Retina (tissue), 1 donor: ENCODE measurements at regions not wholly inside any gene's neighbourhood (a gene's known extent, or its start where the extent isn't known, plus 50 kb on each side); places are given as distances from the start of the nearest gene placed in this dataset.

ENCODE experiments used
- DNase-seq: peaks from one replicate; pipeline ENCODE4 v3.0.0-alpha.2; 2016

- DNase-seq = no peak
These were observed 223.8 kb upstream of the BOD1L1 start for GRCh38 chr4:13851085-13851940.

DNA sequence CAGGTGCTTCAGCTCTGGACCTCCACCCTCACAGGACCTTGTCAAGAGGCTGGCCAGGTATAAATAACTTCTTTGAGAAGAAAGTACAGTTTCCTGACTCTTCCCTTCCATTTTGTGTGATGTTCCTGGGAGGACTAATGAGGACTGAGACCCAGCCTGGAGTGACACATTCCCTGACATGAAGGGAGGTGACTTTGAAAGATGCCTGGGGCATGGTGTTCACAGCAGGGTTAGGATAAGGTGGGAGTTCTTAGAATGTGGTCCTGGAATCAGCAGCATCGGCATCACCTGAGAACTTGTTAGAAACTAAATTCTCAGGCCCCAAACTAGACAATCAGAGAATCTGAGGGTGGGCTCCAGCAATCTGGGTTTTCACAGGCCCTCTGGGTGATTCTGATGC lies 224.9 kb upstream of the BOD1L1 start:
- no peak for DNase-seq

GRCh38 chr4:13856387-13856786 lies 228.9 kb upstream of the BOD1L1 start:
- no peak for DNase-seq

DNA sequence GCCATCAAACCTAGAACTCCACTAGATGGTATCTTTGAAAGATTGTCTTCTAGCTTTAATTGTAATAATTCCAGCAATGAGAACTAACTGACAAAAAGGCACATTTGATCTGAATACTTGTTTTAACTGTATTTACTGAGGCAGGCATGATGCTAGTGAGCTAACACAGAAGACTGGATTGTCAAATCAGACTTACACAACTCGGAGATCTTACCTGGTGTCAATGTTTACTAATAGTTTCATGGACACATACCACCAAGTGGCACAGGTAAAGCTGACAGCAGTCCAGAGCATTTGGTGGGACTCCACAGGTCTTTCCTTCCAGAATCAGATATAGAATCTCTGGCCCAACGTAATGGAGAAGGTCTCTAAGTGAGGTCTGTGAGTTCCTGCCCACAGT lies 229.9 kb upstream of the BOD1L1 start:
- DNase-seq = no peak

GRCh38 chr4:13857800-13858199 lies 230.3 kb upstream of the BOD1L1 start:
- no peak for DNase-seq

DNA sequence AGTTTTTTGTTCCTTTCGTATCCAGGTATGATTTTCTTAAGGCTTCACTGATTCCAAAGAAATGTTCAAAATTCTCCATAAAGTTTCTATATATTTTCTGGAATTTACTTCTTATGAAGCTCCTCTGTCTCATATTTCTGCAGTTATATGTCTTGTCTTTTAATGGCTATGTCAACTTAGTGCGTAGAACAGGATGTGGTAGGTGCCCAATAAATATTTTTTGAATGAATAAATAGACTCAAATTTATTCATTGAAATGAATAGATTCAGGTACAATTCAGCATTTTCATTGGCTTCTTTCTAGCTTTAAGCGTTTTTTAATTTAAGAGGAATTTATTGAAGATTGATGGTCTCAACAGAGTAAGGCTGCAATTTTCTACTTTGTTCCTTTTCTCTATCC lies 231.9 kb upstream of the BOD1L1 start:
- DNase-seq = no peak

DNA sequence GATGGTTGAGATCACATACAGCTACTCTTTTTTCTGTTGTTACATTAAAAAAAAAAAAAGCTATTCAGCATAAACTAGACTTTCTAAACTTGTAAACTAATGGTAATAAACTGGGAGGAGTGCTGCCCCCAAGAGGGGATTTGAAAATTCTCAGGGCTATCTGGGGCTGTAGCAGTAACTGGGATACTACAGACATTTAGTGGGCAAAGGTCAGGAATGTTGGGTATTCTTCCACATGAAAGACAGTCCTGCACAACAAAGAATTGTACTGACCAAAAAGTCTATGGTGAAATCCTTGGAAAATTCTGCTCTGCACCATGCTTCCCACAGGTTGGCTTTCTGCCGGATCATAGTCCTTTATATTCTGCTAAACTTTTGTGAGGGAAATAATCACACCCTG lies 232.6 kb upstream of the BOD1L1 start:
- DNase-seq = no peak

DNA sequence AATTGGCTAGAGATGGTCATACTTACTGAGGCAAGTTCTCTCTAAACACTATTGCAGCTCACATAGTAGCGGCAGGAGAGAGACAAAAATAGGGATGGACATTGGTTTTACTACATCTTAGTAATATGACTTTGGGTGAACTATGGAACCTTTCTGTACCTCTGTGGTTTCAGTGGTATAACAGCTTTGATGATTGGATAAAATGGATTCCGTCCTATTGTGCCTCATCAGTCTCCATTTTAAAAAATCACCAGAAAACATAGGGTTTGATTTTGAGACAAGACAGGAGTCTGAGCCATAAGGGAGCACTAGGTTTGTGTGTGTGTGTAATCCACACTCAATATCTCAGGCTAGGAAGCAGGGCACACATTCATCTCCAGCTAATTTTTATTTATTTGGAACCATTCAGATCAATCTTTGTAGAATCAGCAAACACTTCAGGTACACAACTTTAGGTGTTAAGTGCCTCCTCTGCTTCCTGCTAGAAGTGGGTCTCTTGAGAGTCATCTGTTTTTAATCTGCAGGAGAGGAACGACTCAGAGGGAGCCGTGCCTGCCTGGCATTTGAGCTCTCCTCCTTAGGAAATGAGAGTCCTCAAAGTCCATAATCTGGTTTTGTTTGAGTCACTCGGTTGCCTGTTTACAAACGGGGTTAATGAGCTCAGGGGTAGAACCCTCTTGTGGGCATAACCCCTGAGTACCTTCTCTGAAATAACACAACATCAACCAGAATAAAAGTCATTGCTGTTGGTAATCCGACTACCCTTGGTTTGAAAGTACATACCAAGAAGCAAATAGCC lies 238.5 kb upstream of the BOD1L1 start:
- DNase-seq = no peak

- no peak for DNase-seq
These were observed 239.4 kb upstream of the BOD1L1 start for GRCh38 chr4:13866881-13867280.

DNA sequence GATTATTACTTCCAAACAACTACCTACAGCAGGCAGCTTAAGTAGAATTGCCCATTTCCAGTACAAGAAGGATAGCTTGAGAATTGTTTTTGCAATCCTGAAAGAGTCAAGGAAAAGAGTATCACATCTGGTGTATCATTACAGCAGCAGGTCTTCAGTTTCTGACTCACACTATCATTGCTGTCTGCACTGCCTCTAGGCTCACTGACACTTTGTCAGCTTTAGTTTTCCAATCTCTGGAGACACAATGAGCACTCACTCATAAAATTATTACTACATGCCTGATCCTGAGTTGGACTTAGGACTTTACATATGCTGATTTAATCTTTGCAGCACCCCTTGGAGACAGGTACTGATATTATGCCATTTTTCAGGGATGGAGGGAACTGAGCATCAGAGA lies 244.6 kb upstream of the BOD1L1 start:
- DNase-seq = no peak

DNA sequence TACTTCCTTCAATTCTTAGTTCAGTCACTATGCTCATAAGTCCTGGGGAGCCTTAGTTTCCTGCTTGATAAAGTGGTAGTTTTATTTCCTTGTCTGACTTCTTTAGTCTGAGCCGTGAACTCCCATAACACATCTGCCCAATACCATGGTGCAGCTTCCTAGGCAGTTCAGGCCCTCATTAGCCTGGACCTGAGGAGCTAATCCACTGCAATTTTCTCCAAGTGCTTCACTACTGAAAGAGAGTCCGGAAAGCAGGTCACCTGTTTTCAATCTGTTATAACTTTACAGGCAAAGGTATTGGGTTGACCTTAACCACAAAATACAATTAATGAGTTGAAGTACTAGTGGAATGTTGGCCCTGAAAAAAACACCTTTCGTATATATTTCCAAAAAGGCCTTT lies 245.4 kb upstream of the BOD1L1 start:
- no peak for DNase-seq

DNA sequence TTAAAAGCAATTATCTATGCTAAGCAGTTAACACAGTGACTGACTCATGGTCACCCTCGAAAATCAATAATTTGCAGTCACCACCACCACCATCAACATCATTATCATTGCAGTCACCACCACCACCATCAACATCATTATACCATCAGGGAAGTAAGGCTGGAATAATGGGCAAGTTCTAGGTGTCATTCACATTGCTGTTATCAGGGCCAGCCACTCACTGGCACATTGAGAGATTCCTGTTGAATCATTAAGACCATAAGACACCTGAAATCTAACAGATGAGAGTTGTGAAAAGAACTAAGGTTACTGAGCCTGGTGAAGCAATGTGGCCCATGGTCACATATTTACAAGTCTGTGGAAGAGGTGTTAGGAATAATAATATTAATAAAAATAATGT lies 247.7 kb upstream of the BOD1L1 start:
- no peak for DNase-seq

DNA sequence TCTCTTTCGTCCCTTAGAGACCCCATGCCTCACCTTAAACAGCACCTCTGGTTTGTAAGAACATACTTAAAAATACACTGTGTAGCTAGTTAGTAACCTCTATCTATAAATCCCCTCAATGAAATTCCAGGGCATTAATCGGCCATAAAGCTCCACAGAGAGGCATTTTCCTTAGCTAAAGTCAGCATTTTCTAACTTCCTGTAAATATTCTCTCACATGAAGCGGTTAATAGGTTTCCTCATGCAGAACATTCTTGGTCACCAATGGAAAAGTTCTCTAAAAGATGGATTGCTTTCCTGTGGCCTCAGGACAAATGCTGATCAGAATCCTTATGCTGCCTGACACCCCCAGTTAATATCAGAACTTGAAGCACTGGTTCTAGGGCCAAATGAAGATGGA lies 248.6 kb upstream of the BOD1L1 start:
- no peak for DNase-seq

GRCh38 chr4:13876940-13877339 lies 249.4 kb upstream of the BOD1L1 start:
- DNase-seq = no peak

- no peak for DNase-seq
These were observed 250.1 kb upstream of the BOD1L1 start for GRCh38 chr4:13877626-13878025.

GRCh38 chr4:13881892-13882291 lies 254.4 kb upstream of the BOD1L1 start:
- no peak for DNase-seq

DNA sequence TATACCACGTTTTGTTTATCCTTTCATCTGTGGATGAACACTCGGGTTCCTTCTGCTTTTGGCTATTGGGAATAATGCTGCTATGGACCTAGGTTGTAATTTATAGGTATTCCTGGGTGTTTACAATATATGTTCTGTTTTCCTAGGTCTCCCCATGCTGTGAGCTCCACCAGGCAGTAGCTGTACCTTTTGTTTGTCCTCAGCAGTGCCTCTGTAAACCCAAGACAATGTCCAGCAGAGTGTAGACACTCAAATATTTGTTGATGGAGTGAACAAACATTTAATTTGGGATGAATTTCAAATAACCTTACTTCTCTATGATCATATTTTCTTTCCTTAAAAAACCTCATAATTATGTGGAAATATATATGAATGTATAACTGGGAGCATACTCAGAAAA lies 259.5 kb upstream of the BOD1L1 start:
- DNase-seq = no peak

- DNase-seq = no peak
These were observed 260.6 kb upstream of the BOD1L1 start for GRCh38 chr4:13888112-13888511.

DNA sequence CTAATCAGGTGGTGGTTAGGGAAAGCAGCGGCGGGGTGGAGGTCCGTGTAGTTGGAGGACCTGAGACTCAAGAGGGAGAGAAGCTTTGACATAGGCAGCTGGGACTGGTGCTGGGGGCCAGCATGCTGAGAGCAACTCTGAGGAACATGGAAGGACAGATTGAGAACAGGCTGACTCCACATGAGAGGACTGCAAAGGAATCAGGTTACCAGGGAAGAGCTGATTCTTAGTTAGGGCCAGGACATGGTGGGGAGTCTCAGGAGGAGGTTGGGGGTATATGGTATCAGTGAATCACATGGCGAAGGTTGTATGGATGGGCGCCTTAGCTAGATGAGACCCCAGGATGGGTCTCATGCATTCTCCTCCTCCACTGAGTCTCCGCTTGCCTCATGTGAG lies 264.0 kb upstream of the BOD1L1 start:
- no peak for DNase-seq

DNA sequence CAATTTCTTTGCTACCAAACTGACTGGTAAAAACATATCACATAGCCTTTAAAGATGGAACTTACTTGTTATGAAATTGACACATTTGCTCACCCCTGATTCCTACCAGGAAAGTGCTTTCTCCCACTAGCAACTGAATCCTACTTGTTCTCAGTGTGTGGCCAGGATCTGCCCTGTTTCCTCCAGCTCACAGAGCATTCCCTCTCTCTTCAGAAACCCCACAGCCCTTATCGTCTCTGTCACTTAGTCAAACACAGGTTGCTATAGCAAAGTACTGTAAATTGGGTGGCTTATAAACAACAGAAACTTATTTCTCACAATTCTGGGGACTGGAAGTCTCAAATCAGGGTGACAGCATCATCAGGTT lies 265.2 kb upstream of the BOD1L1 start:
- DNase-seq = no peak

DNA sequence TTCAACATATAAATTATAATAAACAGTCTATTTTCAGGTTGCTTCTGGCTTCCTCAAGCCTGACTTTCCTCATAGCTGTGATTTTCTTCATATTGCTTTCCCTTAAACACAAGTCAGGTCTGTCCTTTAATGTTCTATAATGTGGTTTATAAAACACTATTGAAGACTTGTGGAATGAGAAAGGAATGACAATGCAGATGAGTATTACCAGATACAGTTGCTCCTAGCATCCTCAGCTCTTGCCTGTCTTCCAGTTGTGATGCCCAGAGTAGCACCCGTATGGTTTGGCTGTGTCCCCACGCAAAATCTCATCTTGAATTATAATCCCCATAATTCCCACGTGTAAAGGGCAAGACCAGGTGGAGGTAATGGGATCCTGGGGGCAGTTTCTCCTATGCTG lies 265.7 kb upstream of the BOD1L1 start:
- no peak for DNase-seq

- DNase-seq = no peak
These were observed 266.5 kb upstream of the BOD1L1 start for GRCh38 chr4:13893987-13894386.

- DNase-seq = no peak
These were observed 273.3 kb upstream of the BOD1L1 start for GRCh38 chr4:13900780-13901179.

DNA sequence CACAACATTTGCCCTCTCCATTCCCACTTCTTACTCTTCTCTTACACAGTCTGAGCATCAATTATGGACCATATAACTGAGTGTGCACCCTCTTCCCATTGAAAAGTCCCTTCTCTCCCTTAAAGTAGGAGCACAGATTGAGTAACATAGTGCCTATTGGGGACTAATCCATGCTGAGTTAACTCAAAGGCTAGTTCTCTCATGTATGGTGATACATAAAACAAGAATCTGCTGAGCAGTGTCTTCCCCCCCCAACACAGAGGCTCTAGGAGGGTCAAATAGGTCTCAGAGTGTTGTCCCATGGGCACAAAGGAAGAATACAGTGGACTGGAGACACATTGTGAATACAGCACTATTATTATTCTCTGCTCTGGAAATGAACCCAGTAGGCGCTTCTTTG lies 274.6 kb upstream of the BOD1L1 start:
- no peak for DNase-seq

GRCh38 chr4:13903061-13903460 lies 275.5 kb upstream of the BOD1L1 start:
- DNase-seq = no peak
